GM21737 (cell line): ENCODE measurements at regions not wholly inside any gene's neighbourhood (a gene's known extent, or its start where the extent isn't known, plus 50 kb on each side); places are given as distances from the start of the nearest gene placed in this dataset.
"Not testable (repeated sequence)": the region's sequence is repeated elsewhere in the genome, so short reads cannot be mapped to it uniquely, and the experiment has no call there.

Experiments used
- ATAC-seq: cut with Tn5 transposase; IDR thresholded peaks from one replicate; pipeline ENCODE4 v1.9.1; 2021; ENCODE audit warnings: mild to moderate bottlenecking, moderate library complexity; ENCODE audit not compliant: unreplicated experiment

DNA sequence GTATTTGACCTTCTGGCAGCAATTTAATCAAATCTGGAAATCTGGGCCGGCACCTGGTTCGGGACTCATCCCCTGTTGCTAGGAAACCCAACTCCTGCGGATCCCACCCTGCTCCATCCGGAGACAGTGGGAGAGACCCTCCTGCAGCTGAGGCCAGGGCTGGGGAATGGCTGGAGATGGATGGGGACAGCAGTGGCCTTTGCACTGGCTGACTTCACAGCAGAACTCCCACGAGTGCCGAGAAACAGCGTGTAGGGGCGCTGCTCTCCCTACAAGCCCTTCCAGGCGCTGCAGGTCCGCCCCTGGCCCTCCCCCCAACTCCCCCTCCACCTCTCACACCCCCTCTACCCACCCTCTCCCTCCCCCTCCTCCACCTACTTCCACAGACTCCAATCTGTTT lies 105.8 kb upstream of the PPP1R26 start:
- ATAC-seq, result no peak

DNA sequence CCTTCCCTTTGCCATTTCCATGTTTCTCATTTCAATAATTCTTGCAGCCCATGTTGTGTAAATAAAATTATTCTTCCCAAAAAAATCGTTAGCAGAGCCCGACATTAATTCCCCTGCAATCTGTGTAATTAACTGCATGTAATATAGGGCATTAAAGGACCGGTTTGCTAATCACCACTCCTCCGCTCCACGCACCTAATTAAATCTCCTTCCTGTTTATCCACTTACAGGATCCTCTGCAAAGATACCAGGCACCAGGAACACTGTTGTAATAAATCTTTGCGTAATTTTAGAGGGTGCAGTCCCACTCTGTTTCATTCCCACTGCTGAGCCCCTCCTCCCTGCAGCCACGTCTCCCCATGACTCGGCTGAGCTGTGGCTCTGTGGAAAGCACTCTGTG lies 105.0 kb upstream of the PPP1R26 start:
- no peak for ATAC-seq

DNA sequence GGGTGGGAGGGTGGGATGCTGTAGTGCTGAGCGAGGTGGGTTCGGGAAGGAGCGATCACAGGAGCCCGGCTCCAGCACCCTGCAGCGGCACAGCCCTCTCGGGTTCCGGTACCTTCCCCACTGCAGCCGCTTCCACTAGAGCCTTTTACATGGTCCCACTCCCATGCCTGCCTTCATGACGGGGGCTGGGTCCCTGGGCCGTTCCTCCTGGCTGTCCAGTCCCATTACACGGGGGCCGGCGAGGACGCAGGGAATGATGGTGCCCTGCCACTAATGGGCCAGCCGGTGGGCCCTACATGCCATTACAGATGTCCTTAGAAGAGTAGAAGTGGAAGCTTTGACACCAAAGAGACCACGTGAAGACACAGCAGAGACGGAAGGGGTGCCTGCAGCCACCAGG lies 104.6 kb upstream of the PPP1R26 start:
- no peak for ATAC-seq

DNA sequence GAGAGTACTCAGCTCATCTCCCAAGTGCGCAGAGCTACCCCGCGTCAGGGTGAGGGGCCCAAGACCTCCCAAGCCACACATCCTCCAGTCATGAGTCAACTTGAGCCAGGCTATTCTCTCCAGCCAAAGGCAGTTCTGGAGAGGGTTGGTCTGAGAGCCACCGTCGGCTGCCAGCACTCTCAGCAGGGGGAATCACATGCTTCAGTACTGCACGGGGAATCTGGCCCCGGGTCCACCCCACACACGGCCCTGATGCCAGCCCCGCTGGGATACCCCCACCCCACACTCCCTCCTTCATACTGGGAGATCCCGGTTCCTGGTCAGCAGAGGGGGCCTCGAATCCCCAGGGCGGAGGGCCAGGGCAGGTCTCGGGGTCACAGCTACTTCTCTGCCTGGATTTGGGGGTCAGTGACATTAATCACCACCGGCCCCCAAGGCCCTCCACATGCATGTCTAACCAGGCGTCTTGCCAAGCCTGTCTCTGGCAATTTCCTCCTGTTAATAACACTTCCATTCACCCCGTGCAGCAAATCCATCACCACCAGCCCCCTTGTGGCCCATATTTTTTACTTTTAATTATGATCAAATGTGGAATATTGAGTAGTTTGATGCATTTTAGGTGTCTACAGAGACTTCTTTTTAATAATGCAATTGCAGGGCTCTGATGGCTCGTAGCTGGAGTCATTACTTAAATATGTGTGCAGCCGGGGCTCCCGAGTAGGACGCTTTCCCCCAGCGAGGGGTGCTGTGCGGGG lies 102.9 kb upstream of the PPP1R26 start:
- ATAC-seq, result no peak

DNA sequence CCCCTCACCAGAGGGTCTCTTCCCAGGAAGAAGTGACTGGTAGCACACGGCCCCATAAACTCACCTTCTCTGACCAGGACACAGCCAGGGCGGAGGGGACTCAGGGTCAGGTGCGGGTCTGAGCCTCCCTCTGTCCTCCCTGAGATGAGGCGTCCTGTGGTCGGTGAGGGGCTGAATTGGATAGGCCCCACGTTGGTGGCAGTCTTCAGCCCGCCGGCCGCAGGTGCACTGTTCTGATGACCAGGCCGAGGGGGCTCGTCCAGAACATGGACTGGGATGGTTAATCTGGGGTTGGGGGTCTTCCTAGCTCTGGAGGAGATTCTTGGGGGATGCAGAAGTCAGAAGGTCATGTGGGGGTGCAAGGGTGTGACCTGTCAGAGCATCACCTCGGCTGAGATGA lies 102.2 kb upstream of the PPP1R26 start:
- no peak for ATAC-seq

DNA sequence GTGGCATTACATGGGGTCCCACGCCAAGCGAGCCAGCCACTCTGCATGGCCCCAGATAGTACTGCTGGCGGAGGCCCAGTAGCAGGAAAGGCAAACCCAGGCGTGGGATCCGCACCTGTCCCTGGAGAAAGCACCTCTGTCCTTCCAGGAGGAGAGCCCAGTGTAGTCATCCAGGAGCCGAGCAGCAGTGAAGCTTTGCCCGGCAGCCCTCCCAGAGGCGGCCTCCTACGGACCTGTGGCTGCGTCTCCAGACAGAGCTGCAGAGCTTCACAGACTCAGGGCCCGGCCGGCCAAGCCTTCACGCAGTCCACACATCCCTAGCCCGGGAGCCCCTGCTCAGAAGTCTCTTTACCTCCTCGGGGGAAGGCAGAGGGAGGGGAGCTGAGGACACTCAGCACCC lies 100.8 kb upstream of the PPP1R26 start:
- ATAC-seq, result no peak

DNA sequence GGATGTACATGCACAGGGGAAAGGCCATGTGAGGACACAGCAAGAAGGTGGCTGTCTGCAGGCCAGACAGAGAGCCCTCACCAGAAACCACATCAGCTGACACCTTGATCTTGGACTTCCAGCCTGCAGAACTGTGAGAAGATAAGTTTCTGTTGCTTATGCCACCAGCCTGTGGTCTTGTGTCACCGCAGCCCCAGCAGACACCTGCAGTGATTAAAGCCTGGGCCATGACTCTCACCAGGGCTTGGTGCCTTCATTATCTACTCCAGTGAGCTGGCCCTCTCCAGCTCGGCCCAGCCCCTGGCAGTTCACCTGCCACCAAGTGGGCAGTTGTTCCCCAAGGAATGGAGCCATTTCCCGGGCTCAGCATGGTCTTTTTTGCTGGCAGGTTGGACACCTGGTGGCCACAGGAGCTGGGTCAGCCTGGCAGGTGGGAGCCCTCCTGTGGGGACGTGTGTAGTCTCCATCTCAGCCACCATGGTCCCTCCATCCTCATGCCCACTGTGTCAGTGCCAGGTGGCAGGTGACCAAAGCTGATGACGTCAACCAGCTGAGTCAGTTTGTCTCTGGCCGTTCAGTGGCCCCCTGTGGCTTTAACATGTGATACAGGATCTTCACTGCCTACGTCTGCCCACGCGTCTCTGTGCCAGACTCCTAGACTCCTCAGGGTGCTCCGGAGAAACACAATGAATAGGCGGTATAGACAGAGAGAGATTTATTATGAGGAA lies 99.9 kb upstream of the PPP1R26 start:
- no peak for ATAC-seq

DNA sequence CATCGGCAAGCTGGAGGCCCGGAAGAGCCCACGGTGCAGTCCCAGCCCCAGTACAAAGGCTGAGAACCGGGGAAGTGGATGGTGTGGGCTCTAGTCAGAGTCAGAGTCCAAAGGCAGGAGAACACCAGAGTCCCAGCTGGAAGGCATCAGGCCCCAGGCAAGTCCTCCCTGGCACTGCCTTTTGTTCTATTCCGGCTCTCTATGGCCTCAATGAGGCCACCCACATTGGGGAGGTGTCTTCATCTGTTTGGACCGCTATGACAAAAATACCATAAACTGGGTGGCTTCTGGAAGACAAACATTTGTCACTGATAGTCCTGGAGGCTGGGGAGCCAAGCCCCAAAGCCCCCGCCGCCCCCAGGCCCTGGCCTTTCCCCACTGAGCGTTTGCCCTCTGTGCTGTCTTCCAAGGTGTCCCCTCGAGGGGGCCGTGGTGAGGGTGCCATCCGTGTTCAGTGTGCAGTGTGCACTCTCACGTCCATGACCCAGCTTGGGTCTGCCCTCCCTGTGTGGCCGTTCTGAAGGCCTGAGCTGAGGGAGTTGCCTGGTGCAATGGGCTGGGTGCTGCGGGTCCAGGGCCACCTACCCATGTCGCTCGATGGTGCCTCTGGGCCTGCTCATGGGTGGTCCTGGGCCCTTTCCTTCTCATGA lies 99.1 kb upstream of the PPP1R26 start:
- no peak for ATAC-seq

DNA sequence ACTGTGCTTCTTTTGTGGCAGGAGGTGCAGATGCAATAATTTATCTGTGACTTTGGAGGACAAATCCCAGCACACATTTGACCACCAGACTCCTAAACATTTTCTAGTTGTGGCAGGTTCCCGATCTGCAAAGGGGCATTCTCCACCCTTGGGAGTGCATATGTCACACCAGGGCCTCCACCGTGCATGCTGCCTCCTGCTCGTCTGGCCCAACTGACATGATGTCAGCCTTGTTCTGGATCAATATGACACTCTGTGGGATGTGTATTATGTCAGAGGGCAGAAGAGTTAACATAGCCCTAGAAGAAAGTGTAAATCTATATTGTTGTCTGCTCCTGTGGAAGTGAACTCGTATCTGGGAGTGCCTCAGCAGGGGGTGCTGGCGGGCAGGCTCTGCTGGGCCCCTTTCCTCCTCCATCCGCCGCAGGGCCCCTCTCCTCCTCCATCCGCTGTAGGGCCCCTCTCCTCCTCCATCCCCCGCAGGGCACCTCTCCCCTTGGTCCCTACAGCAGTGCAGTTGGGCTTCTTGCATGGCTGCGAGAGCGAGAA lies 97.7 kb upstream of the PPP1R26 start:
- ATAC-seq, result no peak

DNA sequence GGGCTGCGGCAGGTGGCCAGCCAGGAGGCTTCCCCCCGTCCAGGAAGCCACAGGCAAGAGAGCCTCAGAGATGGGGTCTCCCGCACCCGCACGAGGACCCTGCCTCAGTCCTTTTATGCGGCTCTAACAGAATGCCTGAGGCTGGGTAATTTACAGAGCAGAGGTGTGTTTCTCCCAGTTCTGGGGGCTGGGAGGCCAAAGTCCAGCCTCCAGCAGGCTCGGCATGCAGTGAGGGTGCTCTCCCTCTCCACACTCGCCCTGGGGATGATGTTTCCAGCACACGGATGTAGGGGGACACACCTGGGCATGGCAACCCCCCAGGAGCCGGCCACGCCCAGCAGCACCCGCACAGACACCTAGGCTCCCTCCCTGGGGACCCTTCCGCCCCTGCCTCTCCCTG lies 95.4 kb upstream of the PPP1R26 start:
- ATAC-seq, result no peak

DNA sequence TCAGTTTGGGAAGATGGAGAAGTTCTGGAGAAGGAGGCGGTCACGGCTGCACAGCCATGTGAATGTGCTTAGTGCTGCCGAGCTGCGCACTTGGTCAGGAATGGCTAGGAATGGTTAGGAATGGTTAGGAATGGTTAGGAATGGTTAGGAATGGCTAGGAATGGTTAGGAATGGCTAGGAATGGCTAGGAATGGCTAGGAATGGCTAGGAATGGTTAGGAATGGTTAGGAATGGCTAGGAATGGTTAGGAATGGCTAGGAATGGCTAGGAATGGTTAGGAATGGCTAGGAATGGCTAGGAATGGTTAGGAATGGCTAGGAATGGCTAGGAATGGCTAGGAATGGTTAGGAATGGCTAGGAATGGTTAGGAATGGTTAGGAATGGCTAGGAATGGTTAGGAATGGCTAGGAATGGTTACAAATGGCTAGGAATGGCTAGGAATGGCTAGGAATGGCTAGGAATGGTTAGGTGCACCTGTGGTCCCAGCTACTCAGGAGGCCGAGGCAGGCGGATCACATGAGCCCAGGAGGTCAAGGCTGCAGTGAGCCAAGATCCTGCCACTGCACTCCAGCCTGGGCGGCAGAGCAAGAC lies 94.7 kb upstream of the PPP1R26 start:
- not testable (repeated sequence) for ATAC-seq

DNA sequence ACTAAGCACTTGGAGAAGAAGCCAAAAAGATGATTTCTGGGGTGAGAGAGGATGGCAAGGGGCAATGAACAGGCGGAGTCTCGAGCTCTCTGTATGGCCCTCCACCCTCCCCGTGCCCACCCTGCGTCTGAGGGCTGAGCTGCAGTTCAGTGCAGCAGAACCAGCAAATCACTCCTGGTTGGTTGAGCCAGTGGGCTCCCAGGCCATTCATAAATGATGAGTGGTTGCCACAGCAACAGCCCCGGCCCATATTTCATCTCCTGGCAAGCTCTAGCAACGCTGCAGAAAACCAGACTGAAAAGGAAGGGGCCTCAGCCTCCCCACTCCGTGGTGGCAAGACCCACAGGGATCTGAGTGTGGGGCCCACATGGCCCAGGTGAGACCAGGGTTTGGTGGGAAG lies 93.8 kb upstream of the PPP1R26 start:
- ATAC-seq, result no peak

DNA sequence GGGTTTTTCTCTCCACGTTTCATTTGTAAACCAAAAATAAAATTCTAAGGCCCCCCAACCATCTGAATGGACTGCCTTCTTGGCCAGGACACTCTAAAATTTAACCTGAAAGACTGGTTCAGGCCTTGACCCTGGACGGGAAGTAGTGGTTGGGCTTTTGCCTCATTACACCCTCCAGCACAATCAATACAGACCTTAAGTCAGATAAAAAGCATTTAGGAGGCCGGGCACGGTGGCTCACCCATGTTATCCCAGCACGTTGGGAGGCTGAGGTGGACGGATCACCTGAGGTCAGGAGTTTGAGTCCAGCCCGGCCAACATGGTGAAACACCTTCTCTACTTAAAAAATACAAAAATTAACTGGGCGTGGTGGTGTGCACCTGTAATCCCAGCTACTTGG lies 91.6 kb upstream of the PPP1R26 start:
- no peak for ATAC-seq

DNA sequence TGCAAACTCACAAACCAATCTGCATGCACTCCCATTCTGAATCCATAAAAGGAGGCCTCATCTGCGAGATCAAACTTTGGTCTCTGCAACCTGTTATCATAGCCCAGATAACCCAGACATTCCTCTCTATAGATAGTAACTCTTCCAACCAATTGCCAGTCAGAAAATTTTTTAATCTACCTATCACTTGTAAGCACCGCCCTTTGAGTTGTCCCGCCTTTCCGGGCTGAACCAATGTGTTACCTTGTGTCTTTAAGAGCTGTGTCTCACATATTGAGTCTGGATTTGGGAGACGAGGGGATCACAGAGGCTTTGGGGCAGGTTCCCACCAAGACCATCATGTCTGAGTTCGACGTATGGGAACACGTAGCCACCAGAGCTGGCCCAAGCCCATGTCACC lies 91.1 kb upstream of the PPP1R26 start:
- no peak for ATAC-seq

DNA sequence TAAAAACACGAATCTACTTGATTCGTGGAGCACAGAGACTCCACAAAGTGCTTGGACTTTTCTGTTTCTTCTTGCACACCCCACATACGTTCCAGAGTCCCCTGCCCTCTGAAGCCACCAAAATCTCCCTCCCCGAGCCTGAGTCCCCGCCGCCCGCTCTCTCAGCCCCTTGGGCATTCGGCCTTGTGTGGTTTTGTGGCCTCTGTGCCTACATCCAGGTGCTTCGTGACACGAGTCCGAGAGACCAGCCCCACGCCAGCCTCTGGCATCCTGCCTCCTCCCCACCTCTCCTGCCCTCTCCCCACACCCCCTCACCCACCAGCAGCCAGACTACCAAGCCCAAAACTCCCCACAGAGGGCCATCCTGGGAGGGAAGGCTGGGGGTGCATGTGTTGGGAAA lies 87.8 kb upstream of the PPP1R26 start:
- no peak for ATAC-seq

DNA sequence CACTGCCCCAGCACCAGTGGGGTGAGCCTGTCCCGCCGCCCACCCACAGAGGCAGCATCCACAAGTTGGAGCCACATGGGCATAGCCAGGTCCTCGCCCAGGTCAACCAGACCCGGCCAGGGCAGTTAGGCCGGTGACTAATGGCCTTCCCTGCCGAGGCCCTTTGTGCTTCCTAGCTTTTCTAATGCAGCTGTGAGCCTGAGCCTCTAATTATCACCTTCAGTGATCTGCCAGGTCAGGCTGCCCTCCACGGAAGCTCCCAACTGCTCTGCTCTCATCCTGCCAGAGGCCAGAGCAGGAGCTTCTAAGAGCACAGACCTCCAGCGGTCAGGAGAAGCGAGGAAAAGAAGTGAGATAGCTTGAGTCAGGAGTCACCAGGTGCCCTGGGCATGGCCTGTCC lies 87.1 kb upstream of the PPP1R26 start:
- no peak for ATAC-seq

DNA sequence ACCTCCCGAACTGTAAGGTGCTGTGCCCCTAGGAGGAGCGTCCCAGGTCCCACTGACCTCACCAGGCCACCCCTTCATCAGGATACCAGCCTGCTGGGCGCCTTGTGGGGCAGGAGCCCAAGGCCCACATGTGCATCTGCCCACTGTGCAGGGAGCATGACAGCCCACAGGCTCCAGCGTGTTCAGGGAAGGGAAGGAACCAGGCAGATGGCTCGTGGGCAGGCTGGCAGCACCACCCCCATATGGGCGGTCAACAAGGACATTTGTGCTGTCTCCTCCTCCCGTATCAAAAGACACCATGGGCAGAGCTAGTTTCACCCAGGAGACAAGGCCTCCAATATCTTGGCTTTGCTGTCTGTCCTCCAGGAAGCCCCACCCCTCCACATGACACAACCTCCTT lies 85.5 kb upstream of the PPP1R26 start:
- no peak for ATAC-seq

DNA sequence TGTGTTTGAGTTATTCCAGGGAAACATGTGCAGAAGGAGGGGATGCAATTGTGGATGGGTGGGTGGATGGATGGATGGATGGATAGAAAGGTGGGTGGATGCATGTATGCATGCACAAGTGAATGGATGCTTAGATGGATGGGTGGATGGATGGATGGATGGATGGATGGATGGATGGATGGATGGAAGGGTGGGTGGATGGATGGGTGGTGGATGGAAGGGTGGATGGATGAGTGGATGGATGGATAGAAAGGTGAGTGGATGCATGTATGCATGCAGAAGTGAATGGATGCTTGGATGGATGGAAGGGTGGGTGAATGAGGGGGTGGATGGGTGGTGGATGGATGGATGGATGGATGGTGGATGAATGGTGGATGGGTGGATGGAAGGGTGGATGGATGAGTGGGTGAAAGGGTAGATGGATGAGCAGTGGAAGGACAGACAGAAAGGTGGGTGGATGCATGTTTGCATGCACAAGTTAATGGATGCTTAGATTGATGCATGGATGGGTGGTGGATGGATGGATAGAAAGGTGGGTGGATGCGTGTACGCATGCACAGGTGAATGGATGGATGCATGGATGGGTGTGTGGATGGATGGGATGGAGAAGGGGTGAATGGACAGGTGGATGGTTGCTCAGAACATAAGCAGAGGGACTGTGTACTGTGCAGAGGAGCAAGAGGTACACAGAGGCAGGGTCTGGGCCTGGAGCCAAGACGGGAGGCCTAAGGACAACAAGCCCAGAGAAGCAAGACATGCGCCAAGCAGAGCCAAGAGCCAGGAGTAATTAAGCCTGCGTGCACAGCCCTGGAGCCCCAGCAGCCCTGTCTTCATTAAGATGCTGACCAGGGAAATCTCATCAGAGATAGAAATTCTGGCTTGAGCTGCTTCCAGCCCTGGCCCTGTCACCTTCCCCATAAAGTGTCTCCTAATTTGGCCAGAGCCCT lies 84.6 kb upstream of the PPP1R26 start:
- no peak for ATAC-seq

DNA sequence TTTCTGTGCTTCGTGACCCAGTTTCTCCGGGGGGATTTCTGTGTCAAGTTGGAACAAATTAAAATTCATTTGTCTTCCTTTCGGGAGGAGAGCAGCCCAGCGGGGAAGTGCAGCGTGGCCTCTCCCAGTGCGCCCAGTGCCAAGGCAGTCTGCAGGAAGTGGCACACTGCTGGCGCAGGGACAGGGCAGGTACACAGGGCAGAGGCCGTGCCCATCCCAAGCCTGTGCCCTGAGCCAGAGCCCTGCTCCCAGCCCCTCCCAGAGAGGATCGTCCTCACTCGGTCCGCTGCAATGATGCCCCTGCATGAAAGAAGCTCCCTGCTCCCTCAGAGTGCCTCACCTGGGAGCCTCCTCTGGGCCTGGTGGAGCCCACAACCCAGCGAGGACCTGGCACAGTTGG lies 82.4 kb upstream of the PPP1R26 start:
- no peak for ATAC-seq

DNA sequence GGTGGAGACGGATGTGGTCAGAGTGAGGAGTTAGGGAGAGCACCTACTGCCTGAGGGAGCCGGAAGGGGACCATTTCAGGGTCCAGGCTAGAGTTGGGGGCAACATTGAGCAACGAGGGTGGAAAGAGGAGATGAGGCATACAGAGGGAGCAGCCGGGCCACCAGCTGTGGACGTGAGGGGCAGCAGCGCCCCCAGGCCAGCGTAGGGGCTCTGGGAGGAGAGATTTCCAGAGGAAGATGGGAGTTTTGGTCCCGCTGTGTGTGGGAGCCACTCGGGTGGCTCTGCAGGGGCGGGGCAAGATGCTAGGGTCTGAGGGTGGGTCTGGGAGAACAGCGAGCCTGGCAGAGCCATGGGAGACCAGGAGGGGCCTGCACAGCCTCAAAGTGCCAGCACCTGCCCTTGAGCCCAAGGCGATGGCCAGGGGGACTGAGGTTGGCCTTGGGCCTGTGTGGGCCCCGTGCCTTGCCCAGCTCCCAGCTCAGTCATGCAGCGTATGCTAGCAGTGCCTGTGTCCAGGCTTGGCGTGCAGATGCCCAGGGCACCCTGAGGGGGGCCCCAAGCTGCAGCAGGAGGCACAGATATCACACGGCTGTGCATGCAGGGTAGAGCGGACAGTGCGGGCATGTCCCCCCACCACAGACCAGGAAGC lies 80.5 kb upstream of the PPP1R26 start:
- ATAC-seq, result no peak
